ENCODE measurements at regions not wholly inside any gene's neighbourhood (a gene's known extent, or its start where the extent isn't known, plus 50 kb on each side); places are given as distances from the start of the nearest gene placed in this dataset.

DNA sequence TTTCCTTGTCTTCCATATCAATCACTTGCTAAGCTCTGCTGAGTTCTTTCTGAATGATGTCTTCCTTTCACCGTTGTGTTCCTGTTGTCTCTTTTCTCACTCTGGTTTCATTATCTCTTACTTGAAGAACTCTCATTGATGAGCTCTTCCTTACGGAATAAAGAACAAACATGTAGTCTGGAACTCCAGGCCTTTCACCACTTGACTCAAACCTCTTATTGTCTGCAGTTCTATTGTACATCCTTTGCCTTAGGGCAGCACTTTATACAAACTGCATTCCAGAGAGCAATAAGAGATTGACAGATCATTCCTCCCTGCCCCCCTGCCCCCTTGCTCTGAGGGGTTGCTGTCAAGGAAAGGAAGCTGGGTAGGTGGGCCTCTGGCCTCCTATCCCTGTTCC is 517.4 kb downstream of the TMEM135 start:
- TF ChIP-seq EZH2 (IDR thresholded peaks at IDR 0.05; ENCODE audit: insufficient read depth, low read length): no peak
- TF ChIP-seq, protein P1, sequence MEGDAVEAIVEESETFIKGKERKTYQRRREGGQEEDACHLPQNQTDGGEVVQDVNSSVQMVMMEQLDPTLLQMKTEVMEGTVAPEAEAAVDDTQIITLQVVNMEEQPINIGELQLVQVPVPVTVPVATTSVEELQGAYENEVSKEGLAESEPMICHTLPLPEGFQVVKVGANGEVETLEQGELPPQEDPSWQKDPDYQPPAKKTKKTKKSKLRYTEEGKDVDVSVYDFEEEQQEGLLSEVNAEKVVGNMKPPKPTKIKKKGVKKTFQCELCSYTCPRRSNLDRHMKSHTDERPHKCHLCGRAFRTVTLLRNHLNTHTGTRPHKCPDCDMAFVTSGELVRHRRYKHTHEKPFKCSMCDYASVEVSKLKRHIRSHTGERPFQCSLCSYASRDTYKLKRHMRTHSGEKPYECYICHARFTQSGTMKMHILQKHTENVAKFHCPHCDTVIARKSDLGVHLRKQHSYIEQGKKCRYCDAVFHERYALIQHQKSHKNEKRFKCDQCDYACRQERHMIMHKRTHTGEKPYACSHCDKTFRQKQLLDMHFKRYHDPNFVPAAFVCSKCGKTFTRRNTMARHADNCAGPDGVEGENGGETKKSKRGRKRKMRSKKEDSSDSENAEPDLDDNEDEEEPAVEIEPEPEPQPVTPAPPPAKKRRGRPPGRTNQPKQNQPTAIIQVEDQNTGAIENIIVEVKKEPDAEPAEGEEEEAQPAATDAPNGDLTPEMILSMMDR (IDR thresholded peaks at IDR 0.05; ENCODE audit: insufficient read depth, low read depth, low read length): no peak
